DOHH2 (cell line): ENCODE measurements at regions not wholly inside any gene's neighbourhood (a gene's known extent, or its start where the extent isn't known, plus 50 kb on each side); places are given as distances from the start of the nearest gene placed in this dataset.

Experiments used
- H3F3A ChIP-seq: fragments of 200-600 bp; sonication (generic), shearing (Covaris generic); 2 replicates; pipeline ENCODE4 v1.6.0; 2016; ENCODE audit warnings: antibody characterized with exemption, mild to moderate bottlenecking; ENCODE audit not compliant: control insufficient read depth, insufficient read depth
- H3K27ac ChIP-seq: fragments of 200-600 bp; sonication (generic); 2 replicates; pipeline ENCODE4 v1.5.1; 2014; ENCODE audit warnings: low read depth, mild to moderate bottlenecking, low read length, moderate library complexity
- H3K27me3 ChIP-seq: fragments of 200-600 bp; sonication (generic); 2 replicates; pipeline ENCODE4 v1.6.1; 2014; ENCODE audit warnings: mild to moderate bottlenecking, low read length, mixed read lengths; ENCODE audit not compliant: control insufficient read depth
- H3K36me3 ChIP-seq: fragments of 200-600 bp; sonication (generic); 2 replicates; pipeline ENCODE4 v1.6.1; 2014; ENCODE audit warnings: mild to moderate bottlenecking, low read length, moderate library complexity, mixed read lengths; ENCODE audit not compliant: control insufficient read depth
- H3K4me1 ChIP-seq: fragments of 200-600 bp; sonication (generic); 2 replicates; pipeline ENCODE4 v1.6.1; 2014; ENCODE audit warnings: mild to moderate bottlenecking, low read length, mixed read lengths; ENCODE audit not compliant: control insufficient read depth
- H3K4me2 ChIP-seq: fragments of 200-600 bp; sonication (generic); 2 replicates; pipeline ENCODE4 v1.6.0; 2014; ENCODE audit warnings: mild to moderate bottlenecking, low read length, moderate library complexity
- H3K4me3 ChIP-seq: fragments of 200-600 bp; sonication (generic); 2 replicates; pipeline ENCODE4 v1.5.1; 2014; ENCODE audit warnings: mild to moderate bottlenecking, low read length, mixed read lengths
- H3K79me2 ChIP-seq: fragments of 200-600 bp; sonication (generic); 2 replicates; pipeline ENCODE4 v1.6.1; 2014; ENCODE audit warnings: mild to moderate bottlenecking, low read length, mixed read lengths; ENCODE audit not compliant: control insufficient read depth
- H3K9me2 ChIP-seq: fragments of 200-600 bp; sonication (generic); replicated peaks from 2 replicates; pipeline ENCODE4 v1.6.1; 2014; ENCODE audit warnings: mild to moderate bottlenecking, low read length, mixed read lengths; ENCODE audit not compliant: control insufficient read depth
- H3K9me3 ChIP-seq: fragments of 200-600 bp; sonication (generic); 2 replicates; pipeline ENCODE4 v1.6.1; 2014; ENCODE audit warnings: antibody characterized with exemption, low read length, mixed read lengths; ENCODE audit not compliant: control insufficient read depth, insufficient read depth
- H4K20me1 ChIP-seq: fragments of 200-600 bp; sonication (generic); 2 replicates; pipeline ENCODE4 v1.6.0; 2014; ENCODE audit warnings: low read depth, mild to moderate bottlenecking, antibody characterized with exemption, low read length, moderate library complexity; ENCODE audit not compliant: control insufficient read depth, insufficient read depth
- CTCF ChIP-seq: fragments of 200-600 bp; sonication (generic); IDR thresholded peaks from one replicate; pipeline ENCODE4 v1.5.1; 2014; ENCODE audit warnings: antibody characterized with exemption, mild to moderate bottlenecking, low read depth, low read length; ENCODE audit not compliant: poor library complexity, severe bottlenecking
- EZH2phosphoT487 ChIP-seq: fragments of 200-600 bp; sonication (generic); IDR thresholded peaks from 2 replicates; pipeline ENCODE4 v1.6.1; 2017; ENCODE audit warnings: borderline replicate concordance, mild to moderate bottlenecking, antibody characterized with exemption, low read length, moderate library complexity, mixed read lengths

DNA sequence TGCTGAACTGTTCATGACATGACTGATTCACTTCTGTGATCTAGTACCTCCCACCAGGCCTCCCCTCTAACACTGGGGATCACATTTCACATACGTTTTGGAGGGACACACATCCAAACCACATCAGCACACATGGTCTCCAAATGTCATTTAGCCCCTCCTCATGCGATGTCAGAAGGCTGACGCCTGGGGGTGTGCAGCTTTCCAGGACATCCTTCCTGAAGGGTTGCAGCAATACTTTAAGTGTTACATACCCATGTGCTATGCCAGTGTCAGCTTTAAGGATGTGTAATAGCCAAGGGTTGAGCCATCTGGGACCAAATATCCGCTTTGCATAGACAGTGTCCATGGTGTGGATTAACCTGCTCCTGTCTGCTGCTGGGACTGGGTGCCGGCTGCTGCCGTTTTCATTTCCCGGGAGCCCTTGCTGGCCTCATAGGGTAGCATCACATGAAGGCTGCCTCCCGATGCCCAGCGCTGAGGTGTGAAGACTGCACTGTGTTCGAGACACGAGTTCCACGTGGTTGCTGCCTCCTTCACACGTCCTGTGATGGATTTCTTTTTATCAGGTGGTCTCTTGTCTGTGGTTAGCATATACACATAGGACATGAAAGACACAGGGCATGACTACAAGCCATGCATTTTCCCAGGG, 219.0 kb downstream of the THBS2 start:
- Histone ChIP-seq H3K27ac (no peak overlapping the region), H3K27me3 (no peaks in the 10 kb centered on the region)
- TF ChIP-seq EZH2phosphoT487: no peak
- no peak for TF ChIP-seq CTCF

DNA sequence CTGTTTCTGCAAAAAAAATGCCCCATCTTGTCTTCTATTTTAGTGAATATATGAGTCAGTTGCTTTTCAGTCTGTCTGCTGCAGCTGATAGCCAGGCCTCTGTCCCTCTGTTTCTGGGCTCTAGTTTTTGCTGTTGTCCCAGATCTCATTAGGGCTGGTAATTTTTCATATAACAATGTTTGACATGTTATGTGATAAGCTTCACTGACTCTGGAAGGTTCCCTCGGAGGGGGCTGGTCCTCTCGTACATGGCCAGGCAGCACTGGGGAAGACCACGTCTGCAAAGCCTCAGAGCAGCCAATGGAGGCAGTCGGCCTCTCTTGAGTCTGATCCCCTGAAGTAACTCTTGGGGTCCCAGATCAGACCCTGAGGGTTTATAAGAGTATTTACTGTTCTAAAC, 223.8 kb downstream of the THBS2 start:
- Histone ChIP-seq H3K27ac (no peak overlapping the region), H3K9me2 (no peaks in the 10 kb centered on the region), H3K79me2 (no peaks in the 10 kb centered on the region), H3K36me3 (no peaks in the 10 kb centered on the region), H4K20me1 (no peaks in the 10 kb centered on the region), H3F3A (peaks cover 4% of the 10 kb centered on the region; the same call in 1 of the 2 replicates), H3K9me3 (peaks cover 11% of the 10 kb centered on the region), H3K4me1 (no peaks in the 10 kb centered on the region), H3K27me3 (no peaks in the 10 kb centered on the region), H3K4me2 (no peak overlapping the region), H3K4me3 (no peak overlapping the region)
- TF ChIP-seq EZH2phosphoT487 (no peak), CTCF (no peak)

More for the DNA sequence above, 219.0 kb downstream of the THBS2 start:
- H4K20me1 ChIP-seq: no peaks in the 10 kb centered on the region
- H3K4me1 ChIP-seq: no peaks in the 10 kb centered on the region
- no peaks in the 10 kb centered on the region for H3F3A ChIP-seq
- H3K9me3 ChIP-seq: no peaks in the 10 kb centered on the region
- H3K9me2 ChIP-seq: no peaks in the 10 kb centered on the region
- H3K4me2 ChIP-seq: no peak overlapping the region
- H3K79me2 ChIP-seq: no peaks in the 10 kb centered on the region
- no peak overlapping the region for H3K4me3 ChIP-seq
- no peaks in the 10 kb centered on the region for H3K36me3 ChIP-seq

DNA sequence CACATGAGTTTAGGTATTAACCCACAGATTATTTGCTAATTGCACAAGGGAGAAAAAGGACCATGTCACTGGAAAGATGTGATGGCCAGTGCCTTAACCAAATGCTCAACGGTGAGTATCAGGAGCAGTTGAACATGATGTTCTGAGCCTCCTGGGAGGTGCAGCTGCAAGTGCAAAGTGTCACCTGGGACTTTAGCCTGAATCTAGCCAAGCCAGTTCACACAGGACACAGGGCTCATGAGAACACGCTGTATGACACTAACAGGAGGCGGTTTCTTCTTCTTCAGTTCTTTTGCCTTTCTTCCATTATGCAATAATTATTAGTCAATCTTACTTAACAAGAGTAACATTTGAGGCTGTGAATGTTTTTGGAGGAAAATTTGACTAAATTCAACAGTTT, 225.3 kb downstream of the THBS2 start:
- Histone ChIP-seq H3F3A (peaks cover 4% of the 10 kb centered on the region; the same call in 1 of the 2 replicates), H3K36me3 (no peaks in the 10 kb centered on the region), H3K27ac (no peak overlapping the region), H3K4me1 (no peaks in the 10 kb centered on the region), H3K4me3 (no peak overlapping the region), H3K4me2 (no peak overlapping the region), H3K79me2 (no peaks in the 10 kb centered on the region), H3K9me3 (peaks cover 13% of the 10 kb centered on the region), H3K27me3 (no peaks in the 10 kb centered on the region), H4K20me1 (no peaks in the 10 kb centered on the region), H3K9me2 (no peaks in the 10 kb centered on the region)
- TF ChIP-seq EZH2phosphoT487 (no peak), CTCF (no peak)
